ENCODE measurements at regions not wholly inside any gene's neighbourhood (a gene's known extent, or its start where the extent isn't known, plus 50 kb on each side); places are given as distances from the start of the nearest gene placed in this dataset.
A peak's percentile ranks its signal among the peaks of the same experiment; 100 is the strongest.

- H3K27ac Mint-ChIP-seq = no peak overlapping the region
- Histone ChIP-seq H3K9me3 (ENCODE audit: control insufficient read depth in 1 of 2, insufficient read depth in 1 of 2, low read length in 2 of 2) (no peaks in the 10 kb centered on the region), H3K27me3 (ENCODE audit: control insufficient read depth in 1 of 2, insufficient read depth in 2 of 2, low read length in 2 of 2) (no peaks in the 10 kb centered on the region), H3K4me1 (ENCODE audit: insufficient read depth, low read length) (peaks cover 8% of the 10 kb centered on the region), H3K27ac (ENCODE audit: low read depth in 1 of 2, low read length in 2 of 2) (no peak overlapping the region), H3K36me3 (ENCODE audit: insufficient read depth, low read length) (no peaks in the 10 kb centered on the region), H3K4me3 (ENCODE audit: low read length) (no peak overlapping the region)
- intact Hi-C loops (cut with DNase I, micrococcal nuclease) = no loop called here
- CTCF ChIA-PET = no interaction called here
- H3K4me1 Mint-ChIP-seq (ENCODE audit: low read depth) = peaks cover 15% of the 10 kb centered on the region
- H3K36me3 Mint-ChIP-seq (ENCODE audit: low read depth) = no peaks in the 10 kb centered on the region
- H3K9me3 Mint-ChIP-seq = peaks cover 2% of the 10 kb centered on the region
- no peak for TF ChIP-seq CTCF (IDR thresholded peaks at IDR 0.05)
- peak in 1 of 14 experiments; percentile 34 for DNase-seq
- no peak for ATAC-seq (ENCODE audit: poor library complexity)
- H3K4me3 Mint-ChIP-seq = no peak overlapping the region
- POLR2A ChIA-PET = no interaction called here
- H3K27me3 Mint-ChIP-seq = no peaks in the 10 kb centered on the region
These were observed 118.9 kb upstream of the EOMES start for GRCh38 chr3:27840807-27841594.

- ChIA-PET CTCF (no interaction called here), POLR2A (no interaction called here)
- Histone ChIP-seq H3K4me1 (ENCODE audit: insufficient read depth, low read length) (peaks cover 5% of the 10 kb centered on the region), H3K27ac (ENCODE audit: low read depth in 1 of 2, low read length in 2 of 2) (no peak overlapping the region), H3K27me3 (ENCODE audit: control insufficient read depth in 1 of 2, insufficient read depth in 2 of 2, low read length in 2 of 2) (no peaks in the 10 kb centered on the region), H3K9me3 (ENCODE audit: control insufficient read depth in 1 of 2, insufficient read depth in 1 of 2, low read length in 2 of 2) (no peaks in the 10 kb centered on the region), H3K36me3 (ENCODE audit: insufficient read depth, low read length) (no peaks in the 10 kb centered on the region), H3K4me3 (ENCODE audit: low read length) (no peak overlapping the region)
- no peaks in the 10 kb centered on the region for H3K9me3 Mint-ChIP-seq
- H3K36me3 Mint-ChIP-seq (ENCODE audit: low read depth) = no peaks in the 10 kb centered on the region
- no peak overlapping the region for H3K4me3 Mint-ChIP-seq
- ATAC-seq (ENCODE audit: poor library complexity) = no peak
- no peak for TF ChIP-seq CTCF (IDR thresholded peaks at IDR 0.05)
- peaks cover 15% of the 10 kb centered on the region for H3K4me1 Mint-ChIP-seq (ENCODE audit: low read depth)
- no peak for DNase-seq
- intact Hi-C loops (cut with DNase I, micrococcal nuclease) = no loop called here
- H3K27me3 Mint-ChIP-seq = no peaks in the 10 kb centered on the region
- H3K27ac Mint-ChIP-seq = no peak overlapping the region
These were observed 122.0 kb upstream of the EOMES start for GRCh38 chr3:27844052-27844675.

GRCh38 chr3:27847697-27848096, 125.6 kb upstream of the EOMES start:
- no peak overlapping the region for H3K4me3 ChIP-seq (ENCODE audit: low read length)
- no peaks in the 10 kb centered on the region for H3K36me3 ChIP-seq (ENCODE audit: insufficient read depth, low read length)
- no peaks in the 10 kb centered on the region for H3K36me3 Mint-ChIP-seq (ENCODE audit: low read depth)
- POLR2A ChIA-PET = no interaction called here
- DNase-seq (no peak), ATAC-seq (ENCODE audit: poor library complexity) (no peak)
- H3K4me3 Mint-ChIP-seq = no peak overlapping the region
- H3K4me1 ChIP-seq (ENCODE audit: insufficient read depth, low read length) = peaks cover 5% of the 10 kb centered on the region
- H3K9me3 ChIP-seq (ENCODE audit: control insufficient read depth in 1 of 2, insufficient read depth in 1 of 2, low read length in 2 of 2) = peaks cover 0 to 3% of the 10 kb centered on the region in 2 experiments
- TF ChIP-seq CTCF (IDR thresholded peaks at IDR 0.05) = no peak
- intact Hi-C loops (cut with DNase I, micrococcal nuclease) = no loop called here
- no peaks in the 10 kb centered on the region for H3K27me3 ChIP-seq (ENCODE audit: control insufficient read depth in 1 of 2, insufficient read depth in 2 of 2, low read length in 2 of 2)
- peaks cover 15% of the 10 kb centered on the region for H3K4me1 Mint-ChIP-seq (ENCODE audit: low read depth)
- no peak overlapping the region for H3K27ac ChIP-seq (ENCODE audit: low read depth in 1 of 2, low read length in 2 of 2)
- no peaks in the 10 kb centered on the region for H3K9me3 Mint-ChIP-seq
- H3K27ac Mint-ChIP-seq = no peak overlapping the region
- CTCF ChIA-PET = no interaction called here
- no peaks in the 10 kb centered on the region for H3K27me3 Mint-ChIP-seq
